VCaP (cell line): ENCODE measurements at regions not wholly inside any gene's neighbourhood (a gene's known extent, or its start where the extent isn't known, plus 50 kb on each side); places are given as distances from the start of the nearest gene placed in this dataset.

Experiments used
- H3K27ac ChIP-seq: fragments of 450-650 bp; 2 replicates; pipeline ENCODE4 v1.5.1; 2017
- TF ChIP-seq, protein P1 (sequence below): fragments of 450-650 bp; conservative IDR thresholded peaks from 2 replicates; pipeline ENCODE4 v1.5.1; 2017; ENCODE audit warnings: mild to moderate bottlenecking, moderate library complexity

DNA sequence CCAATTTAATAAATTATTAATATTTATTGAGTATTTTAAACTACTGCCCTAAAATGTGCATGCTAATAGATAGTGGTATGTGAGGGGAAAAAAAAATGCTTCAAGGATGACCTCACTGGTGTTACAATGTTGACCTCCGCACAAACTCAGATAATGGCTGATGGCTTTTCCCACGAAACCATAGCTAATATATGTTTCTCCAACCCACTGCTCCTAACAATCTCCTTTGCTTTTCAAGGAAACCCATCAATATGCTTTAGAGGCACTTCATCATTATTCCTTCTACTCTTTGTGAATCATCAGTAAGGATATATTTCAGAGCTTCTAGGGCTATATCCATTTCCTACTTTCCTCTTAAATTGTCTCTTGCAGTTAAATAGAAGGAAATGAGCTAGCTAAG, 1752.0 kb upstream of the TENM3 start:
- H3K27ac ChIP-seq: no peak overlapping the region
- TF ChIP-seq, protein P1, sequence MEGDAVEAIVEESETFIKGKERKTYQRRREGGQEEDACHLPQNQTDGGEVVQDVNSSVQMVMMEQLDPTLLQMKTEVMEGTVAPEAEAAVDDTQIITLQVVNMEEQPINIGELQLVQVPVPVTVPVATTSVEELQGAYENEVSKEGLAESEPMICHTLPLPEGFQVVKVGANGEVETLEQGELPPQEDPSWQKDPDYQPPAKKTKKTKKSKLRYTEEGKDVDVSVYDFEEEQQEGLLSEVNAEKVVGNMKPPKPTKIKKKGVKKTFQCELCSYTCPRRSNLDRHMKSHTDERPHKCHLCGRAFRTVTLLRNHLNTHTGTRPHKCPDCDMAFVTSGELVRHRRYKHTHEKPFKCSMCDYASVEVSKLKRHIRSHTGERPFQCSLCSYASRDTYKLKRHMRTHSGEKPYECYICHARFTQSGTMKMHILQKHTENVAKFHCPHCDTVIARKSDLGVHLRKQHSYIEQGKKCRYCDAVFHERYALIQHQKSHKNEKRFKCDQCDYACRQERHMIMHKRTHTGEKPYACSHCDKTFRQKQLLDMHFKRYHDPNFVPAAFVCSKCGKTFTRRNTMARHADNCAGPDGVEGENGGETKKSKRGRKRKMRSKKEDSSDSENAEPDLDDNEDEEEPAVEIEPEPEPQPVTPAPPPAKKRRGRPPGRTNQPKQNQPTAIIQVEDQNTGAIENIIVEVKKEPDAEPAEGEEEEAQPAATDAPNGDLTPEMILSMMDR: no peak

DNA sequence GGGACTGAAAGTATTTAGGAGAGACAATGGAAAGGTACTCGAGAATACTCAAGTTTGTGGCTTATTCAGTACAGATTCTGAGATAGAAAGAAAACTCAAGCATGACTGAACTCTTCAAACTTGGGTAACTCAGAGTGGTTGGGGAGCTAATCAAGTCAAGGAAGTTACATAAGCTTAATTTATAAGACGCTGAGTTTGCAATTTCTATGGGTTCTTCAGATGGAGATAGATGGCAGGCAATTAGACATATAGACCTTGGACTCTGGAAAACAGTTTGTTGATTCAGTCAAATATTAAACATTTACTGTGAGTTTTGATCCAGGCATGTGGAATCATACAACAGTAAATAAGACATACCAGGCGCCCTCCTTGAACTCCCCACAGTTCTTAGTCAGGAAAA, 1749.9 kb upstream of the TENM3 start:
- TF ChIP-seq, protein P1: no peak
- no peak overlapping the region for H3K27ac ChIP-seq

DNA sequence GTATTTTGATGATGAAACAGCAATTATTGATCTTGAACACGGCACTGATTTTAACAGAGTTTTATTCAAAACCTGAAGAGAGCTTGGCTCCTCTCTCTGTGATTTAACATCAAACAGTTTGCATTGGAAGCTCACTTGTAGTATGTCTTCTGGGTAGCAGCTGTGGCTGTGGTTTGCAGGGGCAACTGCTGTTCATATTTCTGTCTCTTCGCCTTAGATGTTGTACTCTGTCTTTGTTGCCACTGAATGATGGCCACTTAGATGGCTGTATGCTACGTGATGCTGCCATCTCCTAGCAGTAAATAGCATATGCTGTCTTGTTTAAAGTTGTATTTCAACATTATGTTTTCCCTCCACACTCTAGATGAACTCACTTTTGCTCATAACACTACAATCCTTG, 1743.0 kb upstream of the TENM3 start:
- TF ChIP-seq, protein P1: no peak
- no peak overlapping the region for H3K27ac ChIP-seq

DNA sequence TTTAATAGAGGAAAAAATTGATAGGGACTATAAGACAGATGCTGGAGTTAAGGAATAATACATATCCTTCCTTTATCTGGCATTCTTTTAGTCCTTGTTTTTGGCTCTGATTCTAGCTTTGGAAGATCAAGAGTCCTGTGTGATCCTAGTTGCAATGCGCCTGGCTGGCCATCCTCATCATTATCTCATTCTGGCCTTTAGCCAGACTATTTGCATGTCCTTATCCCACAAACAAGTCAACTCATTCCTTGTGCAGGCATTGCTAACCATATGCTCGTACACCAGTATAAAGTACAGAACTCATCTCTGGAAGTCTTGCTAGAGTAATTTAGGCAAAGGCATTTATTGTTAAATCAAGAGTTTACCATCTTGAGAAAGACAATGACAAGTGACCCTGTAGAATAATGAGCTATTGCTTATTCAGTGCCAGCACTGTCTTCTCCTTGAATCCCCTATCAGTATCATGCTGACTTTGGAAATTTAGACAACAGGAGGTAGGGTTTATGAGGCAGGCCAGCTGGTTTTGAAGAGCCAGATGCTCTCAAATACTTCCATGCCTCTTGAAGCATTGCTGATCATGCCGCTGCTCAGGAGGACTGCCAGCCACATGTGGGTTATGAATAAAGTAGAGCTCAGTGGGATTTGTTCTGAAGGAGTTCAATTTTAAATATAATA, 1730.3 kb upstream of the TENM3 start:
- no peak overlapping the region for H3K27ac ChIP-seq
- TF ChIP-seq, protein P1: no peak

DNA sequence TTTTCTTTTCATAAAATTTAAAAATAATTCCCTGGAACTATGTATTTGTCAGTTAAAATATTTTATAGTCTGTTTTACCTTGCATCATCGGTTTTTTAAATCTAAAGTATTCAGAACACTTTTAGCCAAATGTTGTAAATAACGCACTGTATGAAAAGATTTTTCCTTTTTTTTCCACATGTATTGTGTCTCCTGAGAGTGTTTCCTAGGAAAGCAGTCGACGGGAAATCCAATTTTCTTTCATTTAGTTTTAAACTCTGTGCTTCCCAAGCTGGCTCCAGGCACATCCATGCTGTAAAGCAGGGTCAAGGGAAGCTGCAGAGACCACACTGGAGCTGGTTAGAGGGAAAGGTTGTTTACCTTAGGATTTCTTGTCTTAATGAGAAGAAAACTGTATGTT, 1724.3 kb upstream of the TENM3 start:
- TF ChIP-seq, protein P1: no peak
- no peak overlapping the region for H3K27ac ChIP-seq

DNA sequence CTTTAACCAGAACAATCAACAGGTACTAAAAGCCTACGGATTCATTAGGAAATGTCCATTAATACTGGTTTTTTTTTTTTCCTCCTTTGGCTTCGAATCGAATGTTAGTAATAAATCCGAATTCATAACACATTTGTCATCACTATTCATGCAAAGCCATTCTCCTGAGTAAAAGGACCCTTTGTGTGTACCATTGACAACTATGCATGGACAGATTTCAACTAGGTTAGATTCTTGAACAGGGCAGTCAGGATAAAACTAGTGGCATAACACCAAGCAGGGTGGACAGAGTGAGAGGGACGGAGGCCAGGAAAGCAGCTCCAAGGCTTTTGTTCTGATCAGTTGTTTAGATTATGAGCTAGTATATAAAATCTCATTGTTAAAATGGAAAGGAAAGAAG, 1722.0 kb upstream of the TENM3 start:
- no peak overlapping the region for H3K27ac ChIP-seq
- TF ChIP-seq, protein P1: no peak

DNA sequence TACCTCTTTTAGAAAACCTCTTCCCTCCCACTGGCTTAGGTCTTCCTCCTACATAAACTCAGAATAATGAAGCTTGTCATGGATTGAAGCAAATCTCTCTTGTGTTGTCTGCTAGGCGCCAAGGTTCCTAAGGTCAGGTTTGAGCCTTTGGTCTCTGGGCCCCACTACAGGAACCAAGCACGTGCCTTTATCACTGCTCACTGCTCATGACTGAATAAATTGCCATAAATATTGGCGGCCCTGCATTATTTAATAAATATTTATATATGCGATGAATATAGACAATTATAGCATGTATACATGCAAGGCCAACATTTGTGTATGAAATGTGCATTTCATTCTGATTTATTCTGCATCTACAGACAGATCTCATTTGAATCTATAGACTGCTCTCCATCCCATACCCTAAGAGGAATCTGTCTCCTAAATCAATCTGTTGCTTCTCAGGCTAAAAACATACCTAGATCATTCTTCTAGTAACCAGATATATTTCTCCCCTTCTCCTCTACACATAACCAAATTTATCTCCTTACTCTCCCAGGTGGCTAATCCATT, 1717.6 kb upstream of the TENM3 start:
- TF ChIP-seq, protein P1: no peak
- H3K27ac ChIP-seq: no peak overlapping the region
